ENCODE measurements at regions not wholly inside any gene's neighbourhood (a gene's known extent, or its start where the extent isn't known, plus 50 kb on each side); places are given as distances from the start of the nearest gene placed in this dataset.

GRCh38 chr20:40588891-40589290 is 100.1 kb downstream of the MAFB start (continued):
- TF ChIP-seq ZNF281 (CRISPR knock-in tag; IDR thresholded peaks at IDR 0.05) (no peak), ATF2 (CRISPR knock-in tag; IDR thresholded peaks at IDR 0.05; ENCODE audit: borderline replicate concordance, low read depth) (no peak), PRDM15 (CRISPR knock-in tag; IDR thresholded peaks at IDR 0.05) (no peak), ZNF317 (CRISPR knock-in tag; IDR thresholded peaks at IDR 0.05; ENCODE audit: borderline replicate concordance, low read depth) (no peak), TEAD4 (CRISPR knock-in tag; IDR thresholded peaks at IDR 0.05) (no peak), GTF2I (CRISPR knock-in tag; conservative IDR thresholded peaks at IDR 0.05) (no peak), ZNF425 (CRISPR knock-in tag; conservative IDR thresholded peaks at IDR 0.05) (no peak), ZNF532 (CRISPR knock-in tag; IDR thresholded peaks at IDR 0.05; ENCODE audit: borderline replicate concordance) (no peak), ZSCAN18 (CRISPR knock-in tag; IDR thresholded peaks at IDR 0.05) (no peak), OVOL2 (CRISPR knock-in tag; IDR thresholded peaks at IDR 0.05; ENCODE audit: borderline replicate concordance) (no peak), MLX (CRISPR knock-in tag; IDR thresholded peaks at IDR 0.05) (no peak), ZNF416 (CRISPR knock-in tag; IDR thresholded peaks at IDR 0.05) (no peak), TCF7 (CRISPR knock-in tag; IDR thresholded peaks at IDR 0.05; ENCODE audit: low read depth) (no peak), MAX (CRISPR knock-in tag; IDR thresholded peaks at IDR 0.05) (no peak), STAT6 (CRISPR knock-in tag; conservative IDR thresholded peaks at IDR 0.05; ENCODE audit: low read depth) (no peak)

Measured in WTC11 (cell line).